DOHH2 (cell line): ENCODE measurements at regions not wholly inside any gene's neighbourhood (a gene's known extent, or its start where the extent isn't known, plus 50 kb on each side); places are given as distances from the start of the nearest gene placed in this dataset.

Source experiments
- H3F3A ChIP-seq: fragments of 200-600 bp; sonication (generic), shearing (Covaris generic); 2 replicates; pipeline ENCODE4 v1.6.0; 2016; ENCODE audit warnings: antibody characterized with exemption, mild to moderate bottlenecking; ENCODE audit not compliant: control insufficient read depth, insufficient read depth
- H3K27ac ChIP-seq: fragments of 200-600 bp; sonication (generic); 2 replicates; pipeline ENCODE4 v1.5.1; 2014; ENCODE audit warnings: low read depth, mild to moderate bottlenecking, low read length, moderate library complexity
- H3K27me3 ChIP-seq: fragments of 200-600 bp; sonication (generic); 2 replicates; pipeline ENCODE4 v1.6.1; 2014; ENCODE audit warnings: mild to moderate bottlenecking, low read length, mixed read lengths; ENCODE audit not compliant: control insufficient read depth
- H3K36me3 ChIP-seq: fragments of 200-600 bp; sonication (generic); 2 replicates; pipeline ENCODE4 v1.6.1; 2014; ENCODE audit warnings: mild to moderate bottlenecking, low read length, moderate library complexity, mixed read lengths; ENCODE audit not compliant: control insufficient read depth
- H3K4me1 ChIP-seq: fragments of 200-600 bp; sonication (generic); 2 replicates; pipeline ENCODE4 v1.6.1; 2014; ENCODE audit warnings: mild to moderate bottlenecking, low read length, mixed read lengths; ENCODE audit not compliant: control insufficient read depth
- H3K4me2 ChIP-seq: fragments of 200-600 bp; sonication (generic); 2 replicates; pipeline ENCODE4 v1.6.0; 2014; ENCODE audit warnings: mild to moderate bottlenecking, low read length, moderate library complexity
- H3K4me3 ChIP-seq: fragments of 200-600 bp; sonication (generic); 2 replicates; pipeline ENCODE4 v1.5.1; 2014; ENCODE audit warnings: mild to moderate bottlenecking, low read length, mixed read lengths
- H3K79me2 ChIP-seq: fragments of 200-600 bp; sonication (generic); 2 replicates; pipeline ENCODE4 v1.6.1; 2014; ENCODE audit warnings: mild to moderate bottlenecking, low read length, mixed read lengths; ENCODE audit not compliant: control insufficient read depth
- H3K9me2 ChIP-seq: fragments of 200-600 bp; sonication (generic); replicated peaks from 2 replicates; pipeline ENCODE4 v1.6.1; 2014; ENCODE audit warnings: mild to moderate bottlenecking, low read length, mixed read lengths; ENCODE audit not compliant: control insufficient read depth
- H3K9me3 ChIP-seq: fragments of 200-600 bp; sonication (generic); 2 replicates; pipeline ENCODE4 v1.6.1; 2014; ENCODE audit warnings: antibody characterized with exemption, low read length, mixed read lengths; ENCODE audit not compliant: control insufficient read depth, insufficient read depth
- H4K20me1 ChIP-seq: fragments of 200-600 bp; sonication (generic); 2 replicates; pipeline ENCODE4 v1.6.0; 2014; ENCODE audit warnings: low read depth, mild to moderate bottlenecking, antibody characterized with exemption, low read length, moderate library complexity; ENCODE audit not compliant: control insufficient read depth, insufficient read depth
- CTCF ChIP-seq: fragments of 200-600 bp; sonication (generic); IDR thresholded peaks from one replicate; pipeline ENCODE4 v1.5.1; 2014; ENCODE audit warnings: antibody characterized with exemption, mild to moderate bottlenecking, low read depth, low read length; ENCODE audit not compliant: poor library complexity, severe bottlenecking
- EZH2phosphoT487 ChIP-seq: fragments of 200-600 bp; sonication (generic); IDR thresholded peaks from 2 replicates; pipeline ENCODE4 v1.6.1; 2017; ENCODE audit warnings: borderline replicate concordance, mild to moderate bottlenecking, antibody characterized with exemption, low read length, moderate library complexity, mixed read lengths

- TF ChIP-seq EZH2phosphoT487 = no peak
- TF ChIP-seq CTCF = no peak
- Histone ChIP-seq H4K20me1 (no peaks in the 10 kb centered on the region), H3K9me2 (no peaks in the 10 kb centered on the region), H3K4me2 (no peak overlapping the region), H3K4me1 (no peaks in the 10 kb centered on the region), H3K9me3 (no peaks in the 10 kb centered on the region), H3K4me3 (no peak overlapping the region), H3K36me3 (no peaks in the 10 kb centered on the region), H3K79me2 (no peaks in the 10 kb centered on the region), H3F3A (no peaks in the 10 kb centered on the region), H3K27me3 (no peaks in the 10 kb centered on the region), H3K27ac (no peak overlapping the region)
Measured at GRCh38 chr2:186129767-186130581, 356.1 kb upstream of the ZC3H15 start.

GRCh38 chr2:186130748-186131641 is 355.1 kb upstream of the ZC3H15 start:
- Histone ChIP-seq H3K4me2 (no peak overlapping the region), H3K27ac (no peak overlapping the region)
- no peak for TF ChIP-seq EZH2phosphoT487
- no peak for TF ChIP-seq CTCF

GRCh38 chr2:186135686-186136085 is 350.4 kb upstream of the ZC3H15 start:
- Histone ChIP-seq H3K4me2 (no peak overlapping the region), H3K4me3 (no peak overlapping the region)
- TF ChIP-seq EZH2phosphoT487 = no peak
- TF ChIP-seq CTCF = no peak

More at GRCh38 chr2:186130748-186131641, 355.1 kb upstream of the ZC3H15 start:
- Histone ChIP-seq H3K4me1 (no peaks in the 10 kb centered on the region), H3K79me2 (no peaks in the 10 kb centered on the region), H4K20me1 (no peaks in the 10 kb centered on the region), H3K36me3 (no peaks in the 10 kb centered on the region), H3K9me3 (no peaks in the 10 kb centered on the region), H3K27me3 (no peaks in the 10 kb centered on the region), H3K4me3 (no peak overlapping the region), H3F3A (no peaks in the 10 kb centered on the region), H3K9me2 (no peaks in the 10 kb centered on the region)

More at GRCh38 chr2:186135686-186136085, 350.4 kb upstream of the ZC3H15 start:
- Histone ChIP-seq H3K4me1 (no peaks in the 10 kb centered on the region), H4K20me1 (no peaks in the 10 kb centered on the region), H3K27ac (no peak overlapping the region), H3F3A (no peaks in the 10 kb centered on the region), H3K36me3 (no peaks in the 10 kb centered on the region), H3K9me3 (no peaks in the 10 kb centered on the region), H3K27me3 (no peaks in the 10 kb centered on the region), H3K9me2 (no peaks in the 10 kb centered on the region), H3K79me2 (no peaks in the 10 kb centered on the region)
